Erythroblast (primary cell): ENCODE measurements at regions not wholly inside any gene's neighbourhood (a gene's known extent, or its start where the extent isn't known, plus 50 kb on each side); places are given as distances from the start of the nearest gene placed in this dataset.

Experiments used
- DNase-seq, 2 experiments: peaks; one replicate each; lab custom pipeline; 2025; lab: John Stamatoyannopoulos, UW
- GATA1 ChIP-seq: IDR thresholded peaks from 2 replicates; pipeline ENCODE4 v1.6.1; 2011; ENCODE audit warnings: low read depth, mild to moderate bottlenecking, control low read depth, low read length, moderate library complexity
- POLR2A ChIP-seq: IDR thresholded peaks from 2 replicates; pipeline ENCODE4 v1.6.1; 2011; ENCODE audit warnings: mild to moderate bottlenecking, low read length

- DNase-seq, result no peak
- TF ChIP-seq POLR2A, result no peak
- TF ChIP-seq GATA1, result no peak
These were observed 360.6 kb downstream of the CYRIA start for GRCh38 chr2:16304876-16305590.

GRCh38 chr2:16303761-16304160, 361.9 kb downstream of the CYRIA start:
- no peak for TF ChIP-seq GATA1
- TF ChIP-seq POLR2A, result no peak
- DNase-seq, result no peak

- no peak for DNase-seq
- TF ChIP-seq GATA1, result no peak
- TF ChIP-seq POLR2A, result no peak
These were observed 362.4 kb downstream of the CYRIA start for GRCh38 chr2:16303273-16303577.

DNA sequence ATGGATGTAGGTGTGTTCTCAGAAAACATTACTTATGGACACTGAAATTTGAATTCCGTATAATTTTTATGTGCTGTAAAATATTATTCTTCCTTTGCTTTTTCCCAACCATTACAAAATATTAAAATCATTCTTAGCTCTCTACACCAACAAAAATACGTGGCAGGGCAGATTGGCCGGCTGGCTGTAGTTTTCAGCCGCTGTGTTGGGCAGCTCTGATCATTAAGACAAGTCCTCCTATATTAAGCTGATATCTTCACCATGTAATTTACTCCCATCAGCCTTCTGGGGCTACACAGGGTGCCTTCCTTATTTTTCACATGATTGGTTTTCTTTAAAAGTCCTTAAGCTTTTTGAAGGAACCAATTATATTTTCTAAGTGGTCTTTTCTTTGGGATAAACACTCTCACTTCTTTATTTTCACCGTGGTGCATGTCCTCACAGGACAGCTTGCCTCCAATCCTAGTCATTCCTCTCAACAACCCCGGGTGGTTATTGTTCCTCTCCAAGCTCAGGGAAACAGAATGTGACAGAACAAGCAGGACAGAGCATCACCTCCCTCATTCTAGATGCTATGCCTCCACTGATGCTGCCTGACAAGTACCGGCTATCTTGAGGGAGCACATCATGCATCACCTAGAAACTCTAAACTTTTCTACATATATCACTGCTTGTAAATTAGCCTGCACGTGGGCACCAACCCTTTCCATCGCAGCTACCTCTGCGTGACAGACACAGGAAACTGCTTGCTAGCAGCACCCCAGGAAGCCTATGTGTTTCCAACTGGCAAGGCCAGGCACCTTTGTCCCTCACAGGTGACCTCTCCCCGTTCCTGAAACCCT, 362.3 kb downstream of the MYCN start:
- DNase-seq, result no peak
- TF ChIP-seq POLR2A (no peak), GATA1 (no peak)

- no peak for DNase-seq
- no peak for TF ChIP-seq GATA1
- no peak for TF ChIP-seq POLR2A
These were observed 361.6 kb downstream of the MYCN start for GRCh38 chr2:16301961-16302360.

DNA sequence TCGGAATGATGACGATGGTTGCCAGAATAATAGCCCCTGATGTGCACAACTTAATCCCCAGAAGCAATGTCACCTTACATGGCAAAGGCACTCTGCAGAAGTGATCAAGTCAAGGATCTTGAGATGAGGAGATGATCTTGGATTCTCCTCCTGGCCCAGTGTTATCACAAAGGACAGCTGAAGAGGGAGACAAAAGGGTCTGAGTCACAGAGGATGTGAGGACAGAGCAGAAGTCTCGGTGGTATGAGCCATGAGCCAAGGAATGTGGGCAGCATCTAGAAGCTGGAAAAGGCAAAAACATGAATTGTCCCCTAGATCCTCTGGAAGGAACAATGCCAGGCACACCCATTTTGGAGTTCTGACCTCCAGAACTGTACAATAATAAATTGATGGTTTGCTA, 358.5 kb downstream of the MYCN start:
- TF ChIP-seq GATA1, result no peak
- TF ChIP-seq POLR2A, result no peak
- DNase-seq, result no peak

- no peak for TF ChIP-seq GATA1
- no peak for TF ChIP-seq POLR2A
- DNase-seq, result no peak
These were observed 356.2 kb downstream of the MYCN start for GRCh38 chr2:16296331-16297250.

DNA sequence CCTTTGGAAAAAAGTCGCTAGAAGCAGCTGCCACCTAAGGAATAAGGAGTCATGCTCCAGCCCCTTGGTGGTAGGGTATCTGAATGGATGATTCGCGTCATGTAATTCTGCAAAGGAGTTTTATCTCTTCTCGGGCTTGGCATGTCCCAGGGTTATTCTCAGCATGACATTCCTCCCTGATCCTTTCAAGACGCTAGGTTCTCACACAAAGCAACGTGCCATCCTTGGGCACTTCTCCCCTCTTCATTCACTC, 355.6 kb downstream of the MYCN start:
- TF ChIP-seq POLR2A, result no peak
- TF ChIP-seq GATA1, result no peak
- DNase-seq, result no peak

- TF ChIP-seq POLR2A (no peak), GATA1 (no peak)
- no peak for DNase-seq
These were observed 354.4 kb downstream of the MYCN start for GRCh38 chr2:16294791-16295190.

DNA sequence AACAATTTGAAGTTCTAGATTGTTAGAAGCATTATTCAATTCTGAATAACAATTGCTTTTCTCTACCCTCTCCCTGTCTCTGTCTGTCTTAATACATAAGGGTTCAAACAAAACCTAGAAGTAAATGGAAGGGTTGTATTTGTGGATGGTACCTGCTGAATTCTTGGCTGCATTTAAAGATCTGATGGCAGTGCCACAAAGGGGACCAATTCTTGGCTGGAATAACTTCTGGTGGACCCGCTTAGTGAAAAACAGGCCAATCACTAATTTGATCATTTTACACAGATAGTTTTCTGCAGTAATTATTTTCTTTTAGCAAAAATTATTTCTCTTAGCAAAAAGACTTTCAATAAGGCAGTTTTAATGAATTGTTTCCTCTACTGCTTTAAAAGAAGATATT, 353.5 kb downstream of the MYCN start:
- DNase-seq, result no peak
- TF ChIP-seq GATA1 (no peak), POLR2A (no peak)

DNA sequence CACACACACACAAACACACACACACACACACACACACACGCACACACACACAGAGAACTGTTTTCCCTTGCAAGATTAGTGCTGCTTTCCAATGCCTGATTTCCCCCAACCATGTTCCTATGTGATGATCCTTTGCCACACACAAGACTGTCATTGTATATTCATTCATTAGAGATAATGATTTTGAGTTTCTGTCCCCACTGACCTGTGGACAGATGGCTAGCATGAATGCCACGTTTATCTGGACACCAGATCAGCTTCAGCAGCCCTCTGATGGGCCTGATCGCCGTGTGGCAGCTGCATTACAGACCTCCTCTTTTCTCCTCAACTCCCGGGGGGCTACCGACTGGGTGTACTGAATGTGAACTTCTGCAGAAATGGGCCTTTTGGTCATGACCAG, 353.0 kb downstream of the MYCN start:
- TF ChIP-seq POLR2A (no peak), GATA1 (no peak)
- DNase-seq, result no peak

- DNase-seq, result no peak
- TF ChIP-seq POLR2A, result no peak
- no peak for TF ChIP-seq GATA1
These were observed 351.6 kb downstream of the MYCN start for GRCh38 chr2:16291731-16292550.

GRCh38 chr2:16291226-16291625, 350.9 kb downstream of the MYCN start:
- no peak for DNase-seq
- TF ChIP-seq GATA1, result no peak
- TF ChIP-seq POLR2A, result no peak
